Astrocyte of the spinal cord (primary cell): ENCODE measurements at regions not wholly inside any gene's neighbourhood (a gene's known extent, or its start where the extent isn't known, plus 50 kb on each side); places are given as distances from the start of the nearest gene placed in this dataset.

Experiments
- DNase-seq: peaks from one replicate; pipeline ENCODE4 v3.0.0; 2011; ENCODE audit warnings: low read depth, low spot score
- H3K4me3 ChIP-seq: 2 replicates; pipeline ENCODE4 v1.5.1; 2011; ENCODE audit warnings: low read depth, mild to moderate bottlenecking, low read length, moderate library complexity
- CTCF ChIP-seq: IDR thresholded peaks from 2 replicates; pipeline ENCODE4 v1.5.1; 2012; ENCODE audit warnings: low read depth, mild to moderate bottlenecking, low read length, inconsistent platforms
- in situ Hi-C: cut with HindIII; loops from 2 replicates; pipeline ENCODE4 v1.10.0; 2017; ENCODE audit warnings: low sequenced_read_pairs

DNA sequence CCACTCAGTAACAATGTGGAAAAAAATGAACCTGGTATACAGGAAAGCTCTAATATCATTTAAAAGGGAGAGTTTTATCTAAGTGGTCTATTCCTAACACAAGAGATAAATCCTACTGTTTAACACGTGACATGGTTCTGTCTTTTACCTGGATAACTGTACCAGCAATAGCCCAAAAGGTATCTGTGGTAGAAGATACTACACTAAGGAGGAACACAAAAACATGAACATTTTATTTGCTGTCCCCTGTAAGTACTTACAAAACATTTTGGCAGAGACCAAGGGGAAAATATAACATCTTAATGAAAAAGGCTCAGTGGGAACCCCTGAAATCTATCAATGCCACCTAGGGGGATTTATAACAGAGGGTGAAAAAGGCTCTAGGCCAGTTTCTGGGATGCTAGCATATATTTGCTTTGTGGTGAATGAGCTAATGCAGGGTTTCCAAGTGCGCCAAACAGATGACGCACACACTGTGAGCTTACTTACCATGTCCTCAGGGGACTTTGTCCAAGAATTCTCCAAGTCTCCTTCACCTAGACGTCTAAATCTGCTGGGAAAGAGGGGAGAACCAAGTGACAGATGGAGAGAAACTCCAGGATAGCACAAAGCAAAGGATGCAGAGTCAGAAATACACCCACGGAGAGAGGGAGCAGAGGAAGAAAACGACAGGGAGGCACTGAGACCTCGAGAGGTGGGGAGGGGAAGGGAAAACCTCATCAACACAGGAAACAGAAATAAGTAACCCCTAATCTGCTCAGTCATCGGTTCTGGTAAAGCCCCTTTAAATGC lies 112.5 kb upstream of the PRNP start:
- in situ Hi-C loops = no loop called here
- DNase-seq = peak; percentile 98
- no peak for TF ChIP-seq CTCF
- no peak overlapping the region for H3K4me3 ChIP-seq

GRCh38 chr20:4571759-4572531 lies 114.3 kb upstream of the PRNP start:
- no peak overlapping the region for H3K4me3 ChIP-seq
- TF ChIP-seq CTCF = no peak
- peak; percentile 62 for DNase-seq
- in situ Hi-C loops = no loop called here

GRCh38 chr20:4569865-4570264 lies 116.4 kb upstream of the PRNP start:
- in situ Hi-C loops = no loop called here
- no peak for TF ChIP-seq CTCF
- no peak for DNase-seq
- no peak overlapping the region for H3K4me3 ChIP-seq

DNA sequence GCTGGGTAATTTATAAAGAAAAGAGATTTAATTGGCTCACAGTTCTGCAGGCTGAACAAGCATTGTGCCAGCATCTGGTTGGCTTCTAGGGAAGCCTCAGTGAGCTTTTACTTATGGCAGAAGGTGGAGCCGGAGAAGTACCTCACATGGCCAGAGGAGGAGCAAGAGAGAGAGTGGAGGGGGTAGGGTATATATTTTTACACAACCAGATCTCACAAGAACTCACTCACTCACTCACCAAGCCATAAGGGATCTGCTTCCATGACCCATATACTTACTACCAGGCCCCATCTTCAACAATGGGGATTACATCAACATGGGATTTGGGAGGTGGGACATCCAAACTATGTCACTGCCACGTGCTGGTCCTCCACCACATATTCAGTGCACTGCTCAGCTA lies 117.2 kb upstream of the PRNP start:
- in situ Hi-C loops = no loop called here
- DNase-seq = no peak
- peak; percentile 24 for TF ChIP-seq CTCF
- H3K4me3 ChIP-seq = no peak overlapping the region

- no peak for DNase-seq
- no peak for TF ChIP-seq CTCF
Measured at GRCh38 chr20:4568361-4568959, 117.8 kb upstream of the PRNP start.

GRCh38 chr20:4567170-4567569 lies 119.1 kb upstream of the PRNP start:
- in situ Hi-C loops = no loop called here
- no peak overlapping the region for H3K4me3 ChIP-seq
- TF ChIP-seq CTCF = no peak
- no peak for DNase-seq

More at GRCh38 chr20:4568361-4568959, 117.8 kb upstream of the PRNP start:
- in situ Hi-C loops = no loop called here
- no peak overlapping the region for H3K4me3 ChIP-seq
